Trophoblast cell (in vitro differentiated cells and primary cell): ENCODE measurements at regions not wholly inside any gene's neighbourhood (a gene's known extent, or its start where the extent isn't known, plus 50 kb on each side); places are given as distances from the start of the nearest gene placed in this dataset.
A peak's percentile ranks its signal among the peaks of the same experiment; 100 is the strongest.

ENCODE experiments used
- DNase-seq, 2 donors: peaks; one replicate each; pipeline ENCODE4 v3.0.0-alpha.2; 2016
- H2AFZ ChIP-seq: 2 replicates; pipeline ENCODE4 v1.6.1; 2013; ENCODE audit warnings: low read length, moderate library complexity, mild to moderate bottlenecking; ENCODE audit not compliant: insufficient read depth, poor library complexity
- H2AK5ac ChIP-seq: 2 replicates; pipeline ENCODE4 v1.6.1; 2013; ENCODE audit warnings: mild to moderate bottlenecking, low read length
- H2BK120ac ChIP-seq: 2 replicates; pipeline ENCODE4 v1.6.1; 2013; ENCODE audit warnings: low read length, mild to moderate bottlenecking, moderate library complexity; ENCODE audit not compliant: insufficient read depth, poor library complexity
- H2BK12ac ChIP-seq: 2 replicates; pipeline ENCODE4 v1.6.1; 2013; ENCODE audit warnings: mild to moderate bottlenecking, low read length, moderate library complexity
- H2BK5ac ChIP-seq: 2 replicates; pipeline ENCODE4 v1.6.1; 2013; ENCODE audit warnings: low read length, low read depth, moderate library complexity, mild to moderate bottlenecking; ENCODE audit not compliant: poor library complexity
- H3K14ac ChIP-seq: 2 replicates; pipeline ENCODE4 v1.6.1; 2013; ENCODE audit warnings: mild to moderate bottlenecking, low read length
- H3K18ac ChIP-seq: 2 replicates; pipeline ENCODE4 v1.6.1; 2013; ENCODE audit warnings: mild to moderate bottlenecking, low read length
- H3K23ac ChIP-seq: 2 replicates; pipeline ENCODE4 v1.6.1; 2013; ENCODE audit warnings: low read length
- H3K27ac ChIP-seq: 2 replicates; pipeline ENCODE4 v1.5.1; 2013; ENCODE audit warnings: low read depth, mild to moderate bottlenecking, inconsistent platforms, low read length, moderate library complexity
- H3K27me3 ChIP-seq: 2 replicates; pipeline ENCODE4 v1.6.1; 2013; ENCODE audit warnings: inconsistent platforms, mild to moderate bottlenecking, low read length, moderate library complexity; ENCODE audit not compliant: insufficient read depth
- H3K36me3 ChIP-seq, 2 experiments: 1 replicate in 1 of 2; 2 replicates in 1 of 2; pipeline ENCODE4 v1.6.1; 2013; ENCODE audit warnings: low read length in 2 of 2, mild to moderate bottlenecking in 2 of 2, moderate library complexity in 1 of 2; ENCODE audit not compliant: insufficient read depth in 2 of 2, control insufficient read depth in 1 of 2
- H3K4ac ChIP-seq: 2 replicates; pipeline ENCODE4 v1.6.1; 2013; ENCODE audit warnings: low read depth, mild to moderate bottlenecking, low read length, moderate library complexity
- H3K4me1 ChIP-seq, 2 experiments: 1 replicate in 1 of 2; 2 replicates in 1 of 2; pipeline ENCODE4 v1.6.1; 2013; ENCODE audit warnings: low read length in 2 of 2, mild to moderate bottlenecking in 2 of 2, moderate library complexity in 1 of 2; ENCODE audit not compliant: insufficient read depth in 2 of 2, control insufficient read depth in 1 of 2
- H3K4me2 ChIP-seq: 2 replicates; pipeline ENCODE4 v1.6.1; 2013; ENCODE audit warnings: inconsistent platforms, mild to moderate bottlenecking, low read length, moderate library complexity
- H3K4me3 ChIP-seq: 2 replicates; pipeline ENCODE4 v1.5.1; 2013; ENCODE audit warnings: mild to moderate bottlenecking, low read depth, low read length, inconsistent platforms
- H3K79me1 ChIP-seq: one replicate; pipeline ENCODE4 v1.6.1; 2013; ENCODE audit warnings: low read length
- H3K79me2 ChIP-seq: 2 replicates; pipeline ENCODE4 v1.6.1; 2013; ENCODE audit warnings: low read length, mild to moderate bottlenecking; ENCODE audit not compliant: control insufficient read depth, insufficient read depth, poor library complexity
- H3K9ac ChIP-seq: 2 replicates; pipeline ENCODE4 v1.6.1; 2013; ENCODE audit warnings: mild to moderate bottlenecking, low read length
- H3K9me3 ChIP-seq: 2 replicates; pipeline ENCODE4 v1.6.1; 2013; ENCODE audit warnings: low read depth, mild to moderate bottlenecking, control low read depth, inconsistent platforms, low read length; ENCODE audit not compliant: insufficient read depth
- H4K12ac ChIP-seq: 2 replicates; pipeline ENCODE4 v1.6.1; 2013; ENCODE audit warnings: low read depth, mild to moderate bottlenecking, low read length, moderate library complexity
- H4K8ac ChIP-seq: 2 replicates; pipeline ENCODE4 v1.6.1; 2013; ENCODE audit warnings: low read depth, mild to moderate bottlenecking, low read length, moderate library complexity
- H4K91ac ChIP-seq: one replicate; pipeline ENCODE4 v1.6.1; 2013; ENCODE audit warnings: low read depth, mild to moderate bottlenecking, low read length, moderate library complexity
- WGBS: extraction: QIAGEN DNeasy Blood & Tissue Kit; methylation state at CpG from one replicate; pipeline ENCODE4 v1.1.7; 2013; ENCODE audit warnings: missing lambda C conversion rate; ENCODE audit not compliant: insufficient read length, insufficient coverage; ENCODE audit errors: extremely low coverage; 5-methylcytosine and 5-hydroxymethylcytosine counted together

DNA sequence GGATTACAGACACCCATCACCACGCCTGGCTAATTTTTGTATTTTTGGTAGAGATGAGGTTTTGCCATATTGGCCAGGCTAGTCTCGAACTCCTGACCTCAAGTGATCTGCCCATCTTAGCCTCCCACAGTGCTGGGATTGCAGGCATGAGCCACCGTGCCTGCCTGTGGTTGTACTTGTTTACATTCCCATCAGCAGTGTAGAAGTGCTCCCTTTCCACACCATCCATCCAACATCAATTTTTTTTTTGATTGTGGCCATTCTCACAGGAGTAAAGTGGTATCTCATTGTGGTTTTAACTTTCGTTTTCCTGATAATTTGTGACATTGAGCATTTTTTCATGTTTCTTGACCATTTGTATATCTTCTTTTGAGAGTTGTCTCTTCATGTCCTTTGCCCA is 1019.4 kb upstream of the SLC10A2 start:
- no peak overlapping the region for H2BK120ac ChIP-seq

DNA sequence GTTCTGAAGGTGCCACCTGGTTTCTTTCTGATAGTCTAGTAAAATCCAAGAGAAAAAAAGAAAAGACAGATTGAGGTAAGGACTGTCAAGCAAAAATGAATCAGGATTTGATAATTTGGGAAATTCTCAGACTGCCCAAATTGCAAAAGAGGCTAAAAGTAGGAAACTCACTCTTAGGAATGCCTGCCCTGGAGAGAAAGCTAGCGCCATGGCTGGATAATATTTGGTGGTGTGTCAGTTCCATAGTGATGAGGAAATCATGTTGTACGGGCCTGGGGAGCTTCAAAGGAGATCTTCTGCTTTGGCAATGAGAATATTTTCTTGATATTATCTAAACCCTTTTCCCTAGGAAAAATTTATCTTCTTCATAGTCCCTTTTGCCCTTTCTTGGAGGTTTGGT is 1008.1 kb upstream of the SLC10A2 start:
- Histone ChIP-seq H3K14ac (no peak overlapping the region), H4K91ac (no peak overlapping the region), H4K8ac (no peak overlapping the region), H3K27ac (no peak overlapping the region), H3K4me1 (no peaks in the 10 kb centered on the region), H3K4me2 (no peak overlapping the region), H3K4me3 (no peak overlapping the region), H3K18ac (no peak overlapping the region), H3K79me2 (no peaks in the 10 kb centered on the region), H2AK5ac (no peak overlapping the region), H3K9ac (no peak overlapping the region), H2AFZ (no peak overlapping the region), H3K36me3 (no peaks in the 10 kb centered on the region), H3K27me3 (no peaks in the 10 kb centered on the region), H3K23ac (no peak overlapping the region), H3K79me1 (no peaks in the 10 kb centered on the region), H2BK5ac (no peak overlapping the region), H2BK12ac (no peak overlapping the region), H4K12ac (no peak overlapping the region), H3K9me3 (no peaks in the 10 kb centered on the region), H3K4ac (no peak overlapping the region), H2BK120ac (no peak overlapping the region)
- WGBS = no CpG with 5 or more reads among the region's 2 CpGs
- peak; percentile 45 to 78 for DNase-seq

More for the DNA sequence above, 1019.4 kb upstream of the SLC10A2 start:
- H2BK5ac ChIP-seq = no peak overlapping the region
- no peak for DNase-seq
- no CpG with 5 or more reads among the region's 4 CpGs for WGBS
- no peak overlapping the region for H4K8ac ChIP-seq
- no peak overlapping the region for H3K9ac ChIP-seq
- no peak overlapping the region for H3K4me2 ChIP-seq
- H3K4me3 ChIP-seq = no peak overlapping the region
- H3K9me3 ChIP-seq = no peaks in the 10 kb centered on the region
- no peaks in the 10 kb centered on the region for H3K36me3 ChIP-seq
- no peaks in the 10 kb centered on the region for H3K4me1 ChIP-seq
- no peak overlapping the region for H3K18ac ChIP-seq
- H3K79me1 ChIP-seq = no peaks in the 10 kb centered on the region
- no peak overlapping the region for H4K91ac ChIP-seq
- no peak overlapping the region for H4K12ac ChIP-seq
- no peak overlapping the region for H2AFZ ChIP-seq
- no peak overlapping the region for H3K4ac ChIP-seq
- H3K27ac ChIP-seq = no peak overlapping the region
- no peak overlapping the region for H3K23ac ChIP-seq
- H3K79me2 ChIP-seq = no peaks in the 10 kb centered on the region
- H2AK5ac ChIP-seq = no peak overlapping the region
- no peaks in the 10 kb centered on the region for H3K27me3 ChIP-seq
- no peak overlapping the region for H3K14ac ChIP-seq
- no peak overlapping the region for H2BK12ac ChIP-seq

DNA sequence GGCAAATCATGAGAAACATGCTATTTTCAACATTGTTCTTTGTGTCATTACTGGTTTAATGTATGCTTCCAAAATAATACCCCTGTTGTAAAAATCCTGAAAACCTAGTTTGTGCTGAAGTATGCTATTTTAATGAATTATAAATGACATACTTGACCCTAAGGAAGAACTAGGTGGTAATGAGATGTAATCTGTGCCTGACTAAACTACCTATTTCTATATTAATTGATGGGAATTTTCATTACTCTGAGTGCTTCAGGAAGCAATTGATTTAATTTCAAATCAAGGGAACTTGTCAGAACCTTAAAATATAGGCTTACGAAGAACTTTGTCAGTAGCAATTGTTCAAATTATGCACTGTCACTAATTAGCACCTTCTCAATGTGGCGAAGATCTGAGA is 1005.6 kb upstream of the SLC10A2 start:
- Histone ChIP-seq H3K9ac (no peak overlapping the region), H3K4me2 (no peak overlapping the region), H2AFZ (no peak overlapping the region), H2BK12ac (no peak overlapping the region), H2BK120ac (no peak overlapping the region), H3K4me1 (no peaks in the 10 kb centered on the region), H4K8ac (no peak overlapping the region), H3K4ac (no peak overlapping the region), H2AK5ac (no peak overlapping the region), H3K23ac (no peak overlapping the region), H3K18ac (no peak overlapping the region), H3K27me3 (no peaks in the 10 kb centered on the region), H3K4me3 (no peak overlapping the region), H3K36me3 (no peaks in the 10 kb centered on the region), H3K9me3 (no peaks in the 10 kb centered on the region), H4K91ac (no peak overlapping the region), H3K14ac (no peak overlapping the region), H3K79me2 (no peaks in the 10 kb centered on the region), H3K79me1 (no peaks in the 10 kb centered on the region), H4K12ac (no peak overlapping the region), H3K27ac (no peak overlapping the region), H2BK5ac (no peak overlapping the region)
- no CpG with 5 or more reads among the region's 2 CpGs for WGBS
- DNase-seq = no peak

DNA sequence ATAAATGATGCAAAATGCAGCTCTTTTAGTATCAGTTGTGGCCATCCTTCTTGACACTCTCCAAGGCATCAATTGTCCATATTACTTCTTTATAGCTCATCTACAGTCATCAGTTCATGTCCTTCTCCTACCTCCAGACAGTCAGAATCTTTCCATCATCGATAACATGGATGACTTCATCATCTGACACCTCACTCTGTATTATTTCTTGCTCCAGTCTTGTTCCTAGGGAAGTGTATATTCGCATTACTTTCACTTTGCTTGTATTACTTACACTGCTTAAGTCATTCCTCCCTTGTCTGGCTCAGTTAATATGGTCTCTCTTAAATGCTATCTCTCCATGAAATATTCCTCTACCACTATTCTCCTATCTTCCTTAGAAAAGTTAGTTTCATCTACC is 999.1 kb upstream of the SLC10A2 start:
- no peak overlapping the region for H3K23ac ChIP-seq

More for the DNA sequence above, 999.1 kb upstream of the SLC10A2 start:
- Histone ChIP-seq H3K14ac (no peak overlapping the region), H4K91ac (no peak overlapping the region), H4K12ac (no peak overlapping the region), H3K9ac (no peak overlapping the region), H3K79me1 (no peaks in the 10 kb centered on the region), H3K4ac (no peak overlapping the region), H2AK5ac (no peak overlapping the region), H3K9me3 (no peaks in the 10 kb centered on the region), H3K4me2 (no peak overlapping the region), H3K27ac (no peak overlapping the region), H2BK5ac (no peak overlapping the region), H2BK12ac (no peak overlapping the region), H3K36me3 (no peaks in the 10 kb centered on the region), H3K27me3 (no peaks in the 10 kb centered on the region), H2BK120ac (no peak overlapping the region), H3K18ac (no peak overlapping the region), H3K4me3 (no peak overlapping the region), H3K79me2 (no peaks in the 10 kb centered on the region), H2AFZ (no peak overlapping the region), H3K4me1 (no peaks in the 10 kb centered on the region), H4K8ac (no peak overlapping the region)
- no peak for DNase-seq
- no CpG with 5 or more reads among the region's 2 CpGs for WGBS
